ENCODE measurements at regions not wholly inside any gene's neighbourhood (a gene's known extent, or its start where the extent isn't known, plus 50 kb on each side); places are given as distances from the start of the nearest gene placed in this dataset.

DNA sequence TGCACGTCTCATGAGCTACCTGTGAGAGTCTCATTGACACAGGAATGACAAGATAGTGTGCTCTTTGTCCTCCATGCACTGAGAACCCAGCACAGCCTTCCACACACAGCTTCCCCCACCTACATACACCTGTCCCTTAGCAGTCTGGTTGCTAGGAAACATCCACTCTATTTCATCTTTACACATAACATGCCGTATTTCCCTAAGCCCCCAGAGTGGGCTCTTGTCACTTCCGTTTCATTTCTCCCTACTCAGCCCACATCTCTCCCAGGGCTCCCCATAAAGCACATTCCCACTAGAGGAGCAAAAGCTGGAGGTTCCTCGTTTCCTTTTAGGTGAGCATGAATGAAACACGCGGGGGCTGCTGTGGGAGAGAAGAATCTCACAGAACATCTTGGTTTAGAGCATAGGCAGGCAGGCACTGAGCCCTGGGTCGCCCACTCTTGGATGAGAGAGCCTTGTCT, 137.1 kb downstream of the ETS2 start:
- Histone ChIP-seq H3K36me3 (no peaks in the 10 kb centered on the region), H3K4me1 (ENCODE audit: low read depth) (no peaks in the 10 kb centered on the region), H3K27me3 (no peaks in the 10 kb centered on the region), H3K4me3 (no peak overlapping the region), H3K9me3 (ENCODE audit: low read depth) (no peaks in the 10 kb centered on the region), H3K27ac (no peak overlapping the region)
- DNase-seq (ENCODE audit: low read depth in 1 of 2, low spot score in 1 of 2), result no peak
- TF ChIP-seq, protein P1, sequence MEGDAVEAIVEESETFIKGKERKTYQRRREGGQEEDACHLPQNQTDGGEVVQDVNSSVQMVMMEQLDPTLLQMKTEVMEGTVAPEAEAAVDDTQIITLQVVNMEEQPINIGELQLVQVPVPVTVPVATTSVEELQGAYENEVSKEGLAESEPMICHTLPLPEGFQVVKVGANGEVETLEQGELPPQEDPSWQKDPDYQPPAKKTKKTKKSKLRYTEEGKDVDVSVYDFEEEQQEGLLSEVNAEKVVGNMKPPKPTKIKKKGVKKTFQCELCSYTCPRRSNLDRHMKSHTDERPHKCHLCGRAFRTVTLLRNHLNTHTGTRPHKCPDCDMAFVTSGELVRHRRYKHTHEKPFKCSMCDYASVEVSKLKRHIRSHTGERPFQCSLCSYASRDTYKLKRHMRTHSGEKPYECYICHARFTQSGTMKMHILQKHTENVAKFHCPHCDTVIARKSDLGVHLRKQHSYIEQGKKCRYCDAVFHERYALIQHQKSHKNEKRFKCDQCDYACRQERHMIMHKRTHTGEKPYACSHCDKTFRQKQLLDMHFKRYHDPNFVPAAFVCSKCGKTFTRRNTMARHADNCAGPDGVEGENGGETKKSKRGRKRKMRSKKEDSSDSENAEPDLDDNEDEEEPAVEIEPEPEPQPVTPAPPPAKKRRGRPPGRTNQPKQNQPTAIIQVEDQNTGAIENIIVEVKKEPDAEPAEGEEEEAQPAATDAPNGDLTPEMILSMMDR (IDR thresholded peaks at IDR 0.05; ENCODE audit: low read depth, low read length), result no peak

- Histone ChIP-seq H3K27me3 (no peaks in the 10 kb centered on the region), H3K4me1 (ENCODE audit: low read depth) (peaks cover 7% of the 10 kb centered on the region), H3K27ac (no peak overlapping the region), H3K36me3 (no peaks in the 10 kb centered on the region), H3K4me3 (no peak overlapping the region), H3K9me3 (ENCODE audit: low read depth) (no peaks in the 10 kb centered on the region)
- TF ChIP-seq, protein P1 (IDR thresholded peaks at IDR 0.05; ENCODE audit: low read depth, low read length), result no peak
- no peak for DNase-seq (ENCODE audit: low read depth in 1 of 2, low spot score in 1 of 2)
These were observed 133.0 kb downstream of the ETS2 start for GRCh38 chr21:38938769-38939168.

- no peaks in the 10 kb centered on the region for H3K36me3 ChIP-seq
- H3K27ac ChIP-seq, result no peak overlapping the region
- H3K4me3 ChIP-seq, result no peak overlapping the region
- TF ChIP-seq, protein P1 (IDR thresholded peaks at IDR 0.05; ENCODE audit: low read depth, low read length), result no peak
- DNase-seq (ENCODE audit: low read depth in 1 of 2, low spot score in 1 of 2), result peak; percentile 36 to 46
- no peaks in the 10 kb centered on the region for H3K27me3 ChIP-seq
- H3K4me1 ChIP-seq (ENCODE audit: low read depth), result peaks cover 7% of the 10 kb centered on the region
- no peaks in the 10 kb centered on the region for H3K9me3 ChIP-seq (ENCODE audit: low read depth)
These were observed 132.6 kb downstream of the ETS2 start for GRCh38 chr21:38938343-38938742.

GRCh38 chr21:38937844-38938243, 132.1 kb downstream of the ETS2 start:
- DNase-seq (ENCODE audit: low read depth in 1 of 2, low spot score in 1 of 2), result no peak
- H3K4me3 ChIP-seq, result no peak overlapping the region
- no peak overlapping the region for H3K27ac ChIP-seq
- no peaks in the 10 kb centered on the region for H3K36me3 ChIP-seq
- TF ChIP-seq, protein P1 (IDR thresholded peaks at IDR 0.05; ENCODE audit: low read depth, low read length), result no peak
- no peaks in the 10 kb centered on the region for H3K27me3 ChIP-seq
- H3K9me3 ChIP-seq (ENCODE audit: low read depth), result no peaks in the 10 kb centered on the region
- peaks cover 7% of the 10 kb centered on the region for H3K4me1 ChIP-seq (ENCODE audit: low read depth)

DNA sequence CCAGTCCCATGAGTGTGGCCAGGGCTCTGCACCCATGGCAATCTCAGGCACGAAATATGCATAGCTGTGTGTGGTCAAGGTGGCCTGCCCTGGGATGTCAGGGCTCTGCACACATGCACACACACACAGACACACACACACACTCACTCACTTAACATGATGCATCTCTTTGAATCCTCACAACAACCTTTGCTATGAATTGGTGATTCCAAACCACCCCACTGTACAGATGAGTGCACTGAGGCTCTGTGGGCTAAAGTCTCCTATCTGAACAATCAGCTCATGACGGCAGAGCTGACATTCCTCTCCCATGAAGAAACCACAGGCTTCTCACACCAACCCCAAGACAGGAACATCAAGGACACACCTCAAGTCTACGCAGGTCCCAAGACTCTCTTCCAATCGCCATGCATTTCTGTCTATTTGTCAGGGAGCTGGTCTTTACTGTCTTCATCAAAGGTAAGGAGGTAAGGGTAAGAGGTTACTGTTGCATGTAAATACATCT, 131.6 kb downstream of the ETS2 start:
- no peak overlapping the region for H3K4me3 ChIP-seq
- H3K4me1 ChIP-seq (ENCODE audit: low read depth), result peaks cover 7% of the 10 kb centered on the region
- no peaks in the 10 kb centered on the region for H3K9me3 ChIP-seq (ENCODE audit: low read depth)
- no peaks in the 10 kb centered on the region for H3K27me3 ChIP-seq
- H3K36me3 ChIP-seq, result no peaks in the 10 kb centered on the region
- TF ChIP-seq, protein P1 (IDR thresholded peaks at IDR 0.05; ENCODE audit: low read depth, low read length), result no peak
- no peak overlapping the region for H3K27ac ChIP-seq
- DNase-seq (ENCODE audit: low read depth in 1 of 2, low spot score in 1 of 2), result no peak

Data from cardiac muscle cell (in vitro differentiated cells and primary cell).